IMR-90 (cell line): ENCODE measurements at regions not wholly inside any gene's neighbourhood (a gene's known extent, or its start where the extent isn't known, plus 50 kb on each side); places are given as distances from the start of the nearest gene placed in this dataset.

Source experiments
- ATAC-seq: fragments of 200-7000 bp; cut with Tn5 transposase; 2 replicates; pipeline ENCODE4 v1.9.1; 2020; ENCODE audit warnings: low read depth, mild to moderate bottlenecking, moderate library complexity
- BruUV-seq: library from RNA; stranded (reverse); fragments of 400-500 nt; replicated peaks from 2 replicates; lab custom pipeline; 2021; lab: Mats Ljungman, UMichigan
- CTCF ChIA-PET: fragments of 300-600 bp; formaldehyde crosslinking; extraction: SDS; loops from one replicate; lab custom pipeline; 2021; ENCODE audit warnings: antibody characterized with exemption; lab: Yijun Ruan, JAX
- POLR2A ChIA-PET: fragments of 300-600 bp; sonication (Branson Sonifier 250); formaldehyde crosslinking; loops from one replicate; lab custom pipeline; 2022; ENCODE audit warnings: antibody characterized with exemption; ENCODE audit not compliant: unreplicated experiment; lab: Charles Lee
- DNase-seq: peaks from one replicate; pipeline ENCODE4 v3.0.0; 2013
- H2AFZ ChIP-seq: replicated peaks from 2 replicates; pipeline ENCODE3; 2013; ENCODE audit warnings: low read length, mild to moderate bottlenecking; ENCODE audit not compliant: poor library complexity
- H2AK5ac ChIP-seq: 2 replicates; pipeline ENCODE4 v1.6.1; 2013; ENCODE audit warnings: low read depth, low read length, inconsistent platforms
- H2AK9ac ChIP-seq: replicated peaks from 2 replicates; pipeline ENCODE3; 2013; ENCODE audit warnings: mild to moderate bottlenecking, low read depth, low read length, moderate library complexity; ENCODE audit not compliant: poor library complexity
- H2BK120ac ChIP-seq: 2 replicates; pipeline ENCODE4 v1.6.1; 2013; ENCODE audit warnings: low read depth, low read length, inconsistent platforms
- H2BK15ac ChIP-seq: 3 replicates; pipeline ENCODE4 v1.6.1; 2013; ENCODE audit warnings: low read depth, low read length, inconsistent platforms
- H2BK20ac ChIP-seq: 2 replicates; pipeline ENCODE4 v1.6.1; 2013; ENCODE audit warnings: low read depth, mild to moderate bottlenecking, inconsistent platforms, low read length, moderate library complexity
- H2BK5ac ChIP-seq: 2 replicates; pipeline ENCODE4 v1.6.1; 2013; ENCODE audit warnings: mild to moderate bottlenecking, low read depth, low read length, inconsistent platforms; ENCODE audit not compliant: poor library complexity, severe bottlenecking
- H3K14ac ChIP-seq: replicated peaks from 2 replicates; pipeline ENCODE4 v1.6.1; 2013; ENCODE audit warnings: low read depth, low read length, inconsistent platforms
- H3K18ac ChIP-seq: 2 replicates; pipeline ENCODE4 v1.6.1; 2013; ENCODE audit warnings: low read depth, low read length, control low read depth
- H3K23ac ChIP-seq: 2 replicates; pipeline ENCODE4 v1.6.1; 2013; ENCODE audit warnings: low read depth, low read length, inconsistent platforms
- H3K27ac ChIP-seq: 2 replicates; pipeline ENCODE4 v1.5.1; 2013; ENCODE audit warnings: mild to moderate bottlenecking, control low read depth, low read length; ENCODE audit not compliant: insufficient read depth
- H3K27me3 ChIP-seq: 2 replicates; pipeline ENCODE4 v1.6.1; 2013; ENCODE audit warnings: low read length; ENCODE audit not compliant: control insufficient read depth, insufficient read depth
- H3K36me3 ChIP-seq: 2 replicates; pipeline ENCODE4 v1.6.1; 2013; ENCODE audit warnings: low read length, mixed read lengths; ENCODE audit not compliant: control insufficient read depth, insufficient read depth
- H3K4ac ChIP-seq: 2 replicates; pipeline ENCODE4 v1.6.1; 2013; ENCODE audit warnings: low read depth, low read length, inconsistent platforms
- H3K4me1 ChIP-seq: 2 replicates; pipeline ENCODE4 v1.6.1; 2013; ENCODE audit warnings: low read length, mixed read lengths; ENCODE audit not compliant: control insufficient read depth, insufficient read depth
- H3K4me2 ChIP-seq: 2 replicates; pipeline ENCODE4 v1.6.1; 2013; ENCODE audit warnings: low read depth, mild to moderate bottlenecking, control low read depth, low read length, moderate library complexity
- H3K4me3 ChIP-seq: 2 replicates; pipeline ENCODE4 v1.5.1; 2013; ENCODE audit warnings: low read depth, mild to moderate bottlenecking, control low read depth, low read length, moderate library complexity; ENCODE audit not compliant: insufficient read depth
- H3K56ac ChIP-seq: 2 replicates; pipeline ENCODE4 v1.6.1; 2013; ENCODE audit warnings: low read length, inconsistent platforms; ENCODE audit not compliant: insufficient read depth; ENCODE audit errors: extremely low read depth
- H3K79me1 ChIP-seq, 2 experiments: 2 replicates each; pipeline ENCODE4 v1.6.1; 2013; ENCODE audit warnings: low read length in 2 of 2, inconsistent platforms in 1 of 2, low read depth in 1 of 2
- H3K9ac ChIP-seq: 2 replicates; pipeline ENCODE4 v1.6.1; 2013; ENCODE audit warnings: low read depth, low read length, control low read depth
- H3K9me1 ChIP-seq: 2 replicates; pipeline ENCODE4 v1.6.1; 2013; ENCODE audit warnings: low read length, inconsistent platforms; ENCODE audit not compliant: insufficient read depth
- H3K9me3 ChIP-seq: 2 replicates; pipeline ENCODE4 v1.6.1; 2013; ENCODE audit warnings: low read length; ENCODE audit not compliant: control insufficient read depth, insufficient read depth
- H4K20me1 ChIP-seq: 2 replicates; pipeline ENCODE4 v1.6.1; 2013; ENCODE audit warnings: low read length, inconsistent platforms; ENCODE audit not compliant: insufficient read depth
- H4K5ac ChIP-seq: 2 replicates; pipeline ENCODE4 v1.6.1; 2013; ENCODE audit warnings: mild to moderate bottlenecking, low read depth, low read length, control low read depth
- H4K8ac ChIP-seq, 2 experiments: 2 replicates each; pipeline ENCODE4 v1.6.1; 2013; ENCODE audit warnings: low read depth in 2 of 2, low read length in 2 of 2, control low read depth in 1 of 2, inconsistent platforms in 1 of 2
- H4K91ac ChIP-seq: 2 replicates; pipeline ENCODE4 v1.6.1; 2013; ENCODE audit warnings: low read depth, low read length, inconsistent platforms; ENCODE audit not compliant: insufficient read depth
- RAD21 ChIP-seq: IDR thresholded peaks from 2 replicates; pipeline ENCODE4 v1.6.1; 2012; ENCODE audit warnings: low read length, improper control_type of control experiment
- SMC3 ChIP-seq: fragments of 150-350 bp; IDR thresholded peaks from 2 replicates; pipeline ENCODE4 v1.6.1; 2016; ENCODE audit warnings: low read depth, mild to moderate bottlenecking, antibody characterized with exemption, low read length, moderate library complexity
- WGBS, 2 experiments: methylation state at CpG; one replicate each; pipeline versions ENCODE4 v1.1.5 to v1.1.7; 2013; ENCODE audit warnings: missing lambda C conversion rate in 2 of 2; ENCODE audit not compliant: insufficient read length in 1 of 2; ENCODE audit errors: extremely low coverage in 2 of 2; 5-methylcytosine and 5-hydroxymethylcytosine counted together
- dilution Hi-C: fragments of 300-500 bp; cut with HindIII; formaldehyde crosslinking; loops from one replicate; pipeline ENCODE4 v1.14.3; 2018; ENCODE audit warnings: low sequenced_read_pairs; ENCODE audit not compliant: unreplicated experiment
- in situ Hi-C: fragments of 300-500 bp; cut with MboI; formaldehyde crosslinking; loops from 3 replicates; pipeline ENCODE4 v1.14.3; 2019; ENCODE audit warnings: low sequenced_read_pairs, inconsistent platforms, mixed read lengths
- intact Hi-C: fragments of 100-400 bp; cut with micrococcal nuclease; formaldehyde crosslinking; loops from 2 replicates; pipeline ENCODE4 v1.10.0; 2022
- TF ChIP-seq, protein P1 (sequence below): fragments of 150-350 bp; IDR thresholded peaks from 2 replicates; pipeline ENCODE4 v1.6.1; 2017; ENCODE audit warnings: mild to moderate bottlenecking, antibody characterized with exemption, low read length, low read depth
- TF ChIP-seq, protein P2 (sequence below): conservative IDR thresholded peaks from 2 replicates; pipeline ENCODE4 v1.5.1; 2012; ENCODE audit warnings: mild to moderate bottlenecking, low read depth, low read length, improper control_type of control experiment

- no peaks in the 10 kb centered on the region for H3K36me3 ChIP-seq
- dilution Hi-C loops (no loop called here), in situ Hi-C loops (no loop called here), intact Hi-C loops (no loop called here)
- no peak overlapping the region for H2BK20ac ChIP-seq
- POLR2A ChIA-PET: no interaction called here
- H3K18ac ChIP-seq: no peak overlapping the region
- no peaks in the 10 kb centered on the region for H3K4me1 ChIP-seq
- H2BK15ac ChIP-seq: no peak overlapping the region
- H4K8ac ChIP-seq: no peak overlapping the region
- CTCF ChIA-PET: interaction anchor here (1.1 kb wide), 1 partner anchor 12 kb away, joined by 3 read pairs; no protein-coding TSS in a partner anchor
- H4K20me1 ChIP-seq: no peaks in the 10 kb centered on the region
- H2AFZ ChIP-seq: no peak overlapping the region
- no peak overlapping the region for H2BK5ac ChIP-seq
- ATAC-seq: no peak
- no peaks in the 10 kb centered on the region; the same call in 1 of the 2 replicates for H3K9me3 ChIP-seq
- no CpG with 5 or more reads among the region's 2 CpGs for WGBS, 2 experiments
- no peak overlapping the region for H3K56ac ChIP-seq
- H3K4ac ChIP-seq: no peak overlapping the region
- H4K5ac ChIP-seq: no peak overlapping the region
- no peak overlapping the region for H3K27ac ChIP-seq
- H3K14ac ChIP-seq: no peak overlapping the region
- no peaks in the 10 kb centered on the region for H3K27me3 ChIP-seq
- H3K79me1 ChIP-seq: no peaks in the 10 kb centered on the region
- H3K4me3 ChIP-seq: no peak overlapping the region
- H2BK120ac ChIP-seq: no peak overlapping the region
- no peak overlapping the region for H3K4me2 ChIP-seq
- BruUV-seq: no TSS peak
- no peaks in the 10 kb centered on the region for H3K9me1 ChIP-seq
- no peak for TF ChIP-seq SMC3
- TF ChIP-seq RAD21: no peak
- TF ChIP-seq, protein P1, sequence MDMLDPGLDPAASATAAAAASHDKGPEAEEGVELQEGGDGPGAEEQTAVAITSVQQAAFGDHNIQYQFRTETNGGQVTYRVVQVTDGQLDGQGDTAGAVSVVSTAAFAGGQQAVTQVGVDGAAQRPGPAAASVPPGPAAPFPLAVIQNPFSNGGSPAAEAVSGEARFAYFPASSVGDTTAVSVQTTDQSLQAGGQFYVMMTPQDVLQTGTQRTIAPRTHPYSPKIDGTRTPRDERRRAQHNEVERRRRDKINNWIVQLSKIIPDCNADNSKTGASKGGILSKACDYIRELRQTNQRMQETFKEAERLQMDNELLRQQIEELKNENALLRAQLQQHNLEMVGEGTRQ: no peak
- TF ChIP-seq, protein P2, sequence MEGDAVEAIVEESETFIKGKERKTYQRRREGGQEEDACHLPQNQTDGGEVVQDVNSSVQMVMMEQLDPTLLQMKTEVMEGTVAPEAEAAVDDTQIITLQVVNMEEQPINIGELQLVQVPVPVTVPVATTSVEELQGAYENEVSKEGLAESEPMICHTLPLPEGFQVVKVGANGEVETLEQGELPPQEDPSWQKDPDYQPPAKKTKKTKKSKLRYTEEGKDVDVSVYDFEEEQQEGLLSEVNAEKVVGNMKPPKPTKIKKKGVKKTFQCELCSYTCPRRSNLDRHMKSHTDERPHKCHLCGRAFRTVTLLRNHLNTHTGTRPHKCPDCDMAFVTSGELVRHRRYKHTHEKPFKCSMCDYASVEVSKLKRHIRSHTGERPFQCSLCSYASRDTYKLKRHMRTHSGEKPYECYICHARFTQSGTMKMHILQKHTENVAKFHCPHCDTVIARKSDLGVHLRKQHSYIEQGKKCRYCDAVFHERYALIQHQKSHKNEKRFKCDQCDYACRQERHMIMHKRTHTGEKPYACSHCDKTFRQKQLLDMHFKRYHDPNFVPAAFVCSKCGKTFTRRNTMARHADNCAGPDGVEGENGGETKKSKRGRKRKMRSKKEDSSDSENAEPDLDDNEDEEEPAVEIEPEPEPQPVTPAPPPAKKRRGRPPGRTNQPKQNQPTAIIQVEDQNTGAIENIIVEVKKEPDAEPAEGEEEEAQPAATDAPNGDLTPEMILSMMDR: no peak
- no peak overlapping the region for H3K23ac ChIP-seq
- H4K91ac ChIP-seq: no peak overlapping the region
- H2AK9ac ChIP-seq: no peak overlapping the region
- no peak for DNase-seq
- no peak overlapping the region for H3K9ac ChIP-seq
- no peak overlapping the region for H2AK5ac ChIP-seq
These were observed 161.2 kb upstream of the LRP1B start for GRCh38 chr2:142291969-142292368.
